MM.1S (cell line): ENCODE measurements at regions not wholly inside any gene's neighbourhood (a gene's known extent, or its start where the extent isn't known, plus 50 kb on each side); places are given as distances from the start of the nearest gene placed in this dataset.

ENCODE experiments used
- DNase-seq: peaks from one replicate; pipeline ENCODE4 v3.0.0-alpha.2; 2015
- H2AFZ ChIP-seq: fragments of 300-600 bp; sonication (generic); 2 replicates; pipeline ENCODE4 v1.6.0; 2016; ENCODE audit warnings: antibody characterized with exemption, low read length
- H3F3A ChIP-seq: fragments of 300-600 bp; sonication (generic); 2 replicates; pipeline ENCODE4 v1.6.1; 2016; ENCODE audit warnings: mild to moderate bottlenecking, antibody characterized with exemption, low read length, moderate library complexity, mixed read lengths; ENCODE audit not compliant: insufficient read depth
- H3K27ac ChIP-seq: fragments of 300-600 bp; sonication (generic); 2 replicates; pipeline ENCODE4 v1.5.1; 2016; ENCODE audit warnings: mild to moderate bottlenecking, low read length
- H3K27me3 ChIP-seq: fragments of 300-600 bp; sonication (generic); replicated peaks from 2 replicates; pipeline ENCODE4 v1.6.0; 2016; ENCODE audit warnings: low read length; ENCODE audit not compliant: insufficient read depth
- H3K36me3 ChIP-seq: fragments of 300-600 bp; sonication (generic); replicated peaks from 2 replicates; pipeline ENCODE4 v1.6.1; 2016; ENCODE audit warnings: mild to moderate bottlenecking, low read length, mixed read lengths; ENCODE audit not compliant: insufficient read depth
- H3K4me1 ChIP-seq: fragments of 300-600 bp; sonication (generic); 2 replicates; pipeline ENCODE4 v1.6.1; 2016; ENCODE audit warnings: low read length, mixed read lengths
- H3K4me2 ChIP-seq: fragments of 300-600 bp; sonication (generic); 2 replicates; pipeline ENCODE4 v1.6.0; 2016; ENCODE audit warnings: low read depth, low read length
- H3K4me3 ChIP-seq: fragments of 300-600 bp; sonication (generic); 2 replicates; pipeline ENCODE4 v1.5.1; 2016; ENCODE audit warnings: low read length, mixed read lengths
- H3K79me2 ChIP-seq: fragments of 300-600 bp; sonication (generic); 2 replicates; pipeline ENCODE4 v1.6.1; 2016; ENCODE audit warnings: mixed run types, low read length, mixed read lengths
- H3K9ac ChIP-seq: fragments of 300-600 bp; sonication (generic); 2 replicates; pipeline ENCODE4 v1.6.1; 2016; ENCODE audit warnings: low read length, mixed read lengths
- H3K9me2 ChIP-seq: fragments of 300-600 bp; sonication (generic); replicated peaks from 2 replicates; pipeline ENCODE4 v1.6.1; 2016; ENCODE audit warnings: mild to moderate bottlenecking, low read length, mixed read lengths; ENCODE audit not compliant: insufficient read depth
- H3K9me3 ChIP-seq: fragments of 300-600 bp; sonication (generic); replicated peaks from 2 replicates; pipeline ENCODE4 v1.6.1; 2016; ENCODE audit warnings: mild to moderate bottlenecking, low read length, mixed read lengths; ENCODE audit not compliant: insufficient read depth
- H4K20me1 ChIP-seq: fragments of 300-600 bp; sonication (generic); 2 replicates; pipeline ENCODE4 v1.6.1; 2016; ENCODE audit warnings: mild to moderate bottlenecking, low read length, moderate library complexity, mixed read lengths; ENCODE audit not compliant: insufficient read depth
- EZH2 ChIP-seq: fragments of 300-600 bp; sonication (generic); optimal IDR thresholded peaks from 2 replicates; pipeline ENCODE3; 2017; ENCODE audit warnings: low read depth, mild to moderate bottlenecking, antibody characterized with exemption, low read length, mixed read lengths
- EZH2phosphoT487 ChIP-seq: fragments of 300-600 bp; sonication (generic); IDR thresholded peaks from 2 replicates; pipeline ENCODE4 v1.6.1; 2018; ENCODE audit warnings: antibody characterized with exemption, low read length
- TF ChIP-seq, protein P1 (sequence below): fragments of 300-600 bp; sonication (generic); IDR thresholded peaks from 2 replicates; pipeline ENCODE4 v1.5.1; 2016; ENCODE audit warnings: antibody characterized with exemption, low read length, mixed read lengths

DNA sequence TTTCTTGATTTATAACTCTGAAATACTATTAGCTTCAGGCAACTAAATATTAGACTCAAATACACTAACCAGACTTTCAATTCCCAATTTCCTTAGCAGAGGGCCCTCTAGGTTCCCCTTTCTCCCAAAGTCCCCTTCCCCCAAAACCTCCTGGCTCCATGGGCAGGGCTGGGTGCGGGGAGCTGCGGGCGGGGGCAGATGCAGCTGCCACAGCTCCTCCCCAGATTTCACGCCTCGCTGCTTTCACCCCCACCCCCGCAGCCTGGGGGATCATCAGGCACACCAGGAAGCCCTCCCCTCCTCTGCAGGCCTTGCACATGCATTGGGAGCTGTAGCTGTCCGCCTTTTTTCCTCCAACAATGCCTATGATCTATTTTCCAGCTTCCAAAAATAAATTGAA, 82.8 kb upstream of the SPATA31C2 start:
- Histone ChIP-seq H3K9me3 (no peaks in the 10 kb centered on the region), H4K20me1 (no peaks in the 10 kb centered on the region), H3K36me3 (no peaks in the 10 kb centered on the region), H3K79me2 (no peaks in the 10 kb centered on the region), H3F3A (no peaks in the 10 kb centered on the region), H3K27me3 (no peaks in the 10 kb centered on the region), H3K4me3 (no peak overlapping the region), H3K9ac (no peak overlapping the region), H3K27ac (no peak overlapping the region), H3K4me1 (no peaks in the 10 kb centered on the region), H3K9me2 (no peaks in the 10 kb centered on the region), H3K4me2 (no peak overlapping the region), H2AFZ (no peak overlapping the region)
- TF ChIP-seq, protein P1, sequence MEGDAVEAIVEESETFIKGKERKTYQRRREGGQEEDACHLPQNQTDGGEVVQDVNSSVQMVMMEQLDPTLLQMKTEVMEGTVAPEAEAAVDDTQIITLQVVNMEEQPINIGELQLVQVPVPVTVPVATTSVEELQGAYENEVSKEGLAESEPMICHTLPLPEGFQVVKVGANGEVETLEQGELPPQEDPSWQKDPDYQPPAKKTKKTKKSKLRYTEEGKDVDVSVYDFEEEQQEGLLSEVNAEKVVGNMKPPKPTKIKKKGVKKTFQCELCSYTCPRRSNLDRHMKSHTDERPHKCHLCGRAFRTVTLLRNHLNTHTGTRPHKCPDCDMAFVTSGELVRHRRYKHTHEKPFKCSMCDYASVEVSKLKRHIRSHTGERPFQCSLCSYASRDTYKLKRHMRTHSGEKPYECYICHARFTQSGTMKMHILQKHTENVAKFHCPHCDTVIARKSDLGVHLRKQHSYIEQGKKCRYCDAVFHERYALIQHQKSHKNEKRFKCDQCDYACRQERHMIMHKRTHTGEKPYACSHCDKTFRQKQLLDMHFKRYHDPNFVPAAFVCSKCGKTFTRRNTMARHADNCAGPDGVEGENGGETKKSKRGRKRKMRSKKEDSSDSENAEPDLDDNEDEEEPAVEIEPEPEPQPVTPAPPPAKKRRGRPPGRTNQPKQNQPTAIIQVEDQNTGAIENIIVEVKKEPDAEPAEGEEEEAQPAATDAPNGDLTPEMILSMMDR: no peak
- TF ChIP-seq EZH2phosphoT487 (no peak), EZH2 (no peak)
- DNase-seq: no peak

DNA sequence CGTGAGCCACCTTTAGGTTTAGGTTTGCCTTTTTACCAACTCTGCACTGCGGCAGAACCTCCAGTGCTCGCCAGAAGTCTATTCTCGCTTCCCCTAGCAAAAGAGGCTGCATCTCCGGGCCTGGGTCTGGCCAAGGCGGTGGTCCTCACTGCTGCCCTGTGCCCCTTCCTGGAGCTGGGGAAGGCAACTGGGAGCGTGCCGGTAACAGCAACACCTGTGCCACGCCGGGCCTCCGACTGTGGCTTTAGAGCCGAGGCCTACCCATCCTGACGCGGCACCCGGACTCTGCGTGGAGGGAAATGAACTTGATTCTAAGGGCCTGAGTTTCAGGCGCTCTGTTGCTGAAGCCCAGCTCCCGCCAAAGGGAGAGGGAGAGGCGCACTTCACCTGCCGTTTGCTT, 82.4 kb upstream of the SPATA31C2 start:
- Histone ChIP-seq H3K27ac (no peak overlapping the region), H3K79me2 (no peaks in the 10 kb centered on the region), H3K4me1 (no peaks in the 10 kb centered on the region), H2AFZ (no peak overlapping the region), H4K20me1 (no peaks in the 10 kb centered on the region), H3K36me3 (no peaks in the 10 kb centered on the region), H3K9me2 (no peaks in the 10 kb centered on the region), H3F3A (no peaks in the 10 kb centered on the region), H3K9me3 (no peaks in the 10 kb centered on the region), H3K4me2 (no peak overlapping the region), H3K4me3 (no peak overlapping the region), H3K27me3 (no peaks in the 10 kb centered on the region), H3K9ac (no peak overlapping the region)
- no peak for TF ChIP-seq EZH2phosphoT487
- TF ChIP-seq EZH2: no peak
- TF ChIP-seq, protein P1: no peak
- no peak for DNase-seq

DNA sequence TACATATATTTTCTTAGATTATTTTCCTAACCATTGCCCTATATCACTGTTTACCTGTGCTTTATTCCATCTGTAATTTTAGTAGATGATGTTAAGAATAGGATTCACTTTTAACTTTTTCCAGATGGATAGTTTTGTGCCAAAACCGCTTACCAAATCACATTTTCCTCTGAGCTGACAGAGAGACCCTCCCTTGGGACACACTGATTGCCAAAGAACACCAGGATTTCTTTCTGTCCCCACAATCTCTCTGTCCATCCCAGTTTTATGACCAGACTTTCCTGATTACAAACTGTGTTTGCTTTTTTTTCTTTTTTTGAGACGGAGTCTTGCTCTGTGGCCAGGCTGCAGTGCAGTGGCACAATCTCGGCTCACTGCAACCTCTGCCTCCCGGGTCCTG, 81.3 kb upstream of the SPATA31C2 start:
- Histone ChIP-seq H2AFZ (no peak overlapping the region), H3K27ac (no peak overlapping the region), H3K4me2 (no peak overlapping the region)

More for the DNA sequence above, 81.3 kb upstream of the SPATA31C2 start:
- no peaks in the 10 kb centered on the region for H3K9me2 ChIP-seq
- no peak for TF ChIP-seq EZH2
- TF ChIP-seq EZH2phosphoT487: no peak
- TF ChIP-seq, protein P1: no peak
- no peak overlapping the region for H3K4me3 ChIP-seq
- no peaks in the 10 kb centered on the region for H3F3A ChIP-seq
- H4K20me1 ChIP-seq: no peaks in the 10 kb centered on the region
- DNase-seq: no peak
- no peaks in the 10 kb centered on the region for H3K79me2 ChIP-seq
- no peaks in the 10 kb centered on the region for H3K4me1 ChIP-seq
- H3K9me3 ChIP-seq: no peaks in the 10 kb centered on the region
- H3K27me3 ChIP-seq: no peaks in the 10 kb centered on the region
- H3K36me3 ChIP-seq: no peaks in the 10 kb centered on the region
- H3K9ac ChIP-seq: no peak overlapping the region
